ENCODE measurements at regions not wholly inside any gene's neighbourhood (a gene's known extent, or its start where the extent isn't known, plus 50 kb on each side); places are given as distances from the start of the nearest gene placed in this dataset.

- no peak for TF ChIP-seq CTCF (IDR thresholded peaks at IDR 0.05; ENCODE audit: low read depth, low read length, missing input control)
- TF ChIP-seq TAF1 (conservative IDR thresholded peaks at IDR 0.05) = no peak
- no peak for TF ChIP-seq MAX (IDR thresholded peaks at IDR 0.05)
- no peak for TF ChIP-seq ATF3 (IDR thresholded peaks at IDR 0.05)
- TF ChIP-seq RAD21 (IDR thresholded peaks at IDR 0.05) = no peak
Observed at GRCh38 chr17:72212041-72212440, 91.2 kb downstream of the SOX9 start.

Data from liver (tissue), 3 donors.